Right lobe of liver (tissue), 4 donors: ENCODE measurements at regions not wholly inside any gene's neighbourhood (a gene's known extent, or its start where the extent isn't known, plus 50 kb on each side); places are given as distances from the start of the nearest gene placed in this dataset.

Experiments
- CTCF ChIP-seq, 4 donors: fragments of 200-600 bp in 3 of 4; fragments of 450-650 bp in 1 of 4; IDR thresholded peaks; one replicate each; pipeline versions ENCODE4 v1.5.1 to v1.8.0; 2016 to 2022; ENCODE audit warnings: antibody characterized with exemption in 4 of 4, mild to moderate bottlenecking in 2 of 4
- POLR2A ChIP-seq: fragments of 450-650 bp; IDR thresholded peaks from one replicate; pipeline ENCODE4 v1.6.1; 2017; ENCODE audit warnings: antibody characterized with exemption, mild to moderate bottlenecking
- donor health status: DM: no; HTN: no; CAD: no.
- donor health status: DM: no; HTN: no; CAD: no.
- donor health status: DM: no; HTN: yes; CAD: no.

- no peak for TF ChIP-seq CTCF (IDR thresholded peaks at IDR 0.05)
- TF ChIP-seq POLR2A = no peak
Observed at GRCh38 chr2:147575106-147575505, 269.7 kb upstream of the ACVR2A start.
